ENCODE measurements at regions not wholly inside any gene's neighbourhood (a gene's known extent, or its start where the extent isn't known, plus 50 kb on each side); places are given as distances from the start of the nearest gene placed in this dataset.

DNA sequence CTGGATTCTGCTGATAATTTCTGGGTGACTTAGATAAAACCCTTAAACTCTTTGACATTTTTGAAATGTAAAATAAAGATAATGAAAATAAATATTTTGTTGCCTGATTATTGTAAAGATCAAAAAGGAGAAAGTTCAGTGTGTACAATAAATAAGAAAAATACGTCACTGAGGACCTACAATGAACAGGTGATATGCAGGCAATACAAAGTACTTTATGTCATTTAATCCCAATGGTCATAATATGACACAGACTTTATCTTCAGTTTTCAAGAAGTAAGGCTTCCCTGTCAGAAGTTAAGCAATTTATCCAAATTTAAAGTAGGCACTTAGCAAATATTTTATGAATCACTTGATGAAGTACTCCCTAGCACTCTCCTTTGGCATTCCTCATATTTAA, 532.8 kb downstream of the GBA3 start:
- no peak for TF ChIP-seq YY1 (IDR thresholded peaks at IDR 0.05)
- TF ChIP-seq FOXA1 (IDR thresholded peaks at IDR 0.05) = no peak
- TF ChIP-seq, protein P1, sequence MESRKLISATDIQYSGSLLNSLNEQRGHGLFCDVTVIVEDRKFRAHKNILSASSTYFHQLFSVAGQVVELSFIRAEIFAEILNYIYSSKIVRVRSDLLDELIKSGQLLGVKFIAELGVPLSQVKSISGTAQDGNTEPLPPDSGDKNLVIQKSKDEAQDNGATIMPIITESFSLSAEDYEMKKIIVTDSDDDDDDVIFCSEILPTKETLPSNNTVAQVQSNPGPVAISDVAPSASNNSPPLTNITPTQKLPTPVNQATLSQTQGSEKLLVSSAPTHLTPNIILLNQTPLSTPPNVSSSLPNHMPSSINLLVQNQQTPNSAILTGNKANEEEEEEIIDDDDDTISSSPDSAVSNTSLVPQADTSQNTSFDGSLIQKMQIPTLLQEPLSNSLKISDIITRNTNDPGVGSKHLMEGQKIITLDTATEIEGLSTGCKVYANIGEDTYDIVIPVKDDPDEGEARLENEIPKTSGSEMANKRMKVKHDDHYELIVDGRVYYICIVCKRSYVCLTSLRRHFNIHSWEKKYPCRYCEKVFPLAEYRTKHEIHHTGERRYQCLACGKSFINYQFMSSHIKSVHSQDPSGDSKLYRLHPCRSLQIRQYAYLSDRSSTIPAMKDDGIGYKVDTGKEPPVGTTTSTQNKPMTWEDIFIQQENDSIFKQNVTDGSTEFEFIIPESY (IDR thresholded peaks at IDR 0.05) = no peak
- no peak overlapping the region for H3K9ac ChIP-seq (ENCODE audit: low read depth in 1 of 2, low read length in 2 of 2)
- WGBS = 71% methylated on average over 1 of the region's 1 CpG
- H3K27ac ChIP-seq (ENCODE audit: low read depth in 1 of 2, low read length in 2 of 2) = no peak overlapping the region
- no peaks in the 10 kb centered on the region for H3K4me1 ChIP-seq (ENCODE audit: control insufficient read depth in 4 of 4, insufficient read depth in 4 of 4, low read length in 3 of 4)
- no peak overlapping the region for H3K4me3 ChIP-seq (ENCODE audit: low read depth in 1 of 3, low read length in 3 of 3)
- H3K9me3 ChIP-seq (ENCODE audit: control insufficient read depth in 4 of 4, low read length in 3 of 4) = no peaks in the 10 kb centered on the region
- H3K36me3 ChIP-seq (ENCODE audit: control insufficient read depth in 4 of 4, insufficient read depth in 3 of 4, low read depth in 1 of 4, low read length in 3 of 4) = no peaks in the 10 kb centered on the region
- no peak for DNase-seq (ENCODE audit: low spot score)
- no peaks in the 10 kb centered on the region for H3K27me3 ChIP-seq (ENCODE audit: control insufficient read depth in 4 of 4, insufficient read depth in 4 of 4, low read length in 3 of 4)

DNA sequence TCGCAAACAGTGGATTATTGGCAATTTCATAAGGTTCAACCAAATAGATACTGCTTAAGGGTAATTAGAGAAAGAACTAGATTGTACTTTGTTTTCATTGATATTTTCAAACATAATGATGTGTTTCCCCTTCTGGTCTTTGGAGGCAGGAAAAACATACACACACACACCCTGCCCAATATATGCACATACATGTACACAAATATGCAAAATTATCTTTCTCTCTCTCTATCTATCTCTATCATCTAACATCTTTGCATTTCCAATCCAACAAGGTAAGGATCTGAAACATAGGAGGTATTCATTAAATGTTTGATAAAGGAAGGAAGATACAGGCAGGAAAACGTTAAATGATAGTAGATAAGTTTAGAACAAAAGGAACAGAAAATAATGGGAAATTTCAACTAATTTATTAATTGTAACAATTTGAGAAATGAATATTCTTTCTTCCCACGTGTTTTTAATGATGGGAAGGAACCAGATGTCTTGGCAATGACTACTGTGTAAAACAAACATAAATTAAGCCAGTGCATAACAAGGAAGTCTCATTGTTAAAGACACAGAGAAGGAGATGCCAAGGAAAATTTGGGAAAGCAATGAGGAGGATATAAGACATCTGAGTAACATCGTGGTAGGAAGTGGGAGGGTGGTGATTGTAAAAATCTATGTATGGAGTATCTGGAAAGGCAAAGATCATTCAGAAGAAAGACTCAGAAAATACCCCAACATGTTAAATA, 532.1 kb downstream of the GBA3 start:
- H3K27ac ChIP-seq (ENCODE audit: low read depth in 1 of 2, low read length in 2 of 2) = no peak overlapping the region
- TF ChIP-seq YY1 (IDR thresholded peaks at IDR 0.05) = no peak
- TF ChIP-seq RAD21 (IDR thresholded peaks at IDR 0.05) = no peak
- no peak overlapping the region for H3K4me3 ChIP-seq (ENCODE audit: low read depth in 1 of 3, low read length in 3 of 3)
- H3K36me3 ChIP-seq (ENCODE audit: control insufficient read depth in 4 of 4, insufficient read depth in 3 of 4, low read depth in 1 of 4, low read length in 3 of 4) = no peaks in the 10 kb centered on the region
- no peak overlapping the region for H3K9ac ChIP-seq (ENCODE audit: low read depth in 1 of 2, low read length in 2 of 2)
- WGBS = 63% methylated on average over 4 of the region's 4 CpGs
- no peaks in the 10 kb centered on the region for H3K4me1 ChIP-seq (ENCODE audit: control insufficient read depth in 4 of 4, insufficient read depth in 4 of 4, low read length in 3 of 4)
- no peaks in the 10 kb centered on the region for H3K9me3 ChIP-seq (ENCODE audit: control insufficient read depth in 4 of 4, low read length in 3 of 4)
- no peak for DNase-seq (ENCODE audit: low spot score)
- H3K27me3 ChIP-seq (ENCODE audit: control insufficient read depth in 4 of 4, insufficient read depth in 4 of 4, low read length in 3 of 4) = no peaks in the 10 kb centered on the region

DNA sequence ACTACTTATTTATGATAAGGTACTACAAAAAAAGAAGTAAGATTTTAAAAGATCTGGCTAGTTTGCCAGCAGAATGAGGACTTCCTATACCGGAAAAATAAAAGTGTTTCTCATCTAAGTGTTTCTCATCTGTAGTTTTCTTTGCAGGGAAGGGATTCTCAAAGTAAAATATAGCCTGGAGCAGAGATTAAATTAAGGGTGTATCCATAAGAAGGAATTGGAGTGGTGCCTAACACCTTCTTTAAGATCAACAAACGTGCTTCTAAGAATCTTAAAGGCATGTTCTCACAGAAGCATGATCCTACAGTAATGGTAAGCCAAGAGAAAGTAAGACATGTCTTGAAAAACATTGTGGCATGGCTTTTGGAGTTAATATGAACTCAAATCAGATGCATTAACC, 528.2 kb downstream of the GBA3 start:
- H3K4me1 ChIP-seq (ENCODE audit: control insufficient read depth in 4 of 4, insufficient read depth in 4 of 4, low read length in 3 of 4) = no peaks in the 10 kb centered on the region
- TF ChIP-seq, protein P1 (IDR thresholded peaks at IDR 0.05) = no peak
- no peak overlapping the region for H3K27ac ChIP-seq (ENCODE audit: low read depth in 1 of 2, low read length in 2 of 2)
- no peak overlapping the region for H3K9ac ChIP-seq (ENCODE audit: low read depth in 1 of 2, low read length in 2 of 2)
- H3K4me3 ChIP-seq (ENCODE audit: low read depth in 1 of 3, low read length in 3 of 3) = no peak overlapping the region
- no peaks in the 10 kb centered on the region for H3K9me3 ChIP-seq (ENCODE audit: control insufficient read depth in 4 of 4, low read length in 3 of 4)
- no peaks in the 10 kb centered on the region for H3K36me3 ChIP-seq (ENCODE audit: control insufficient read depth in 4 of 4, insufficient read depth in 3 of 4, low read depth in 1 of 4, low read length in 3 of 4)
- WGBS = 85% methylated on average over 2 of the region's 2 CpGs
- no peaks in the 10 kb centered on the region for H3K27me3 ChIP-seq (ENCODE audit: control insufficient read depth in 4 of 4, insufficient read depth in 4 of 4, low read length in 3 of 4)
- no peak for DNase-seq (ENCODE audit: low spot score)

DNA sequence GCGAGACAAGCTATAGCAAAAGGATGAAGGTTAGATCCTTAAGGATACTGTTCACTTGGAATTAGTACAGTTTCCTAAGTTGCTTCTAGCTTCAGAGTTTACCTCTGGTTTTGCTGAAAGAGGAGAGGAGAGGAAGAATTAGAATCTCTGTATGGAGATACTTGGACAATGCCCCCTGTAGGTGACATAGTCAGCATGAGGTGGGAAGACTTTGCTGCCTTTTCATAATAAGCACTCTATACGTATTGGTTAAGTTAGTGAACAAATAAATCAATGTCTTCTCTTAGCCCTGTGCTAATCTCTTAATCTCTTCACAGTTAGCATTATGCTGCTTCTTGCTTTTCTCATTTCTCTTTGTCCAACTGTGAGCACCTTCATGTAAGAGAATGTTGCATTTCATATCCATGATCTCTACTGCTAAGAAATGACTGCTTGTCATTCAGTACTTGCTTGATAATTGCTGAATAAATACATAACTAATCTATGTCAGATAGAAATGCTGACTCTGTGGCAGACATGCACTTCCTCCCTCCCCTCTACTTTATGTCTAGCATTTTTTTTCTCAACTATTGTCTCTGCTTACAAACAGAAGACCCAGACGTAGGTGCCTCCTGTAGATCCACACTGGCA, 527.2 kb downstream of the GBA3 start:
- Histone ChIP-seq H3K4me3 (ENCODE audit: low read depth in 1 of 3, low read length in 3 of 3) (no peak overlapping the region), H3K27ac (ENCODE audit: low read depth in 1 of 2, low read length in 2 of 2) (no peak overlapping the region), H3K27me3 (ENCODE audit: control insufficient read depth in 4 of 4, insufficient read depth in 4 of 4, low read length in 3 of 4) (no peaks in the 10 kb centered on the region), H3K9ac (ENCODE audit: low read depth in 1 of 2, low read length in 2 of 2) (no peak overlapping the region), H3K4me1 (ENCODE audit: control insufficient read depth in 4 of 4, insufficient read depth in 4 of 4, low read length in 3 of 4) (no peaks in the 10 kb centered on the region), H3K36me3 (ENCODE audit: control insufficient read depth in 4 of 4, insufficient read depth in 3 of 4, low read depth in 1 of 4, low read length in 3 of 4) (no peaks in the 10 kb centered on the region), H3K9me3 (ENCODE audit: control insufficient read depth in 4 of 4, low read length in 3 of 4) (no peaks in the 10 kb centered on the region)
- TF ChIP-seq SP1 (IDR thresholded peaks at IDR 0.05) (no peak), JUND (IDR thresholded peaks at IDR 0.05) (no peak), HNF4G (IDR thresholded peaks at IDR 0.05) (no peak), FOXA1 (IDR thresholded peaks at IDR 0.05) (no peak), RAD21 (IDR thresholded peaks at IDR 0.05) (no peak), NR2F2 (IDR thresholded peaks at IDR 0.05) (no peak)
- TF ChIP-seq, protein P1 (IDR thresholded peaks at IDR 0.05) = no peak
- TF ChIP-seq, protein P2, sequence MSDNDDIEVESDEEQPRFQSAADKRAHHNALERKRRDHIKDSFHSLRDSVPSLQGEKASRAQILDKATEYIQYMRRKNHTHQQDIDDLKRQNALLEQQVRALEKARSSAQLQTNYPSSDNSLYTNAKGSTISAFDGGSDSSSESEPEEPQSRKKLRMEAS (IDR thresholded peaks at IDR 0.05) = no peak
- TF ChIP-seq, protein P3, sequence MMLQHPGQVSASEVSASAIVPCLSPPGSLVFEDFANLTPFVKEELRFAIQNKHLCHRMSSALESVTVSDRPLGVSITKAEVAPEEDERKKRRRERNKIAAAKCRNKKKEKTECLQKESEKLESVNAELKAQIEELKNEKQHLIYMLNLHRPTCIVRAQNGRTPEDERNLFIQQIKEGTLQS (IDR thresholded peaks at IDR 0.05) = no peak
- TF ChIP-seq, protein P4, sequence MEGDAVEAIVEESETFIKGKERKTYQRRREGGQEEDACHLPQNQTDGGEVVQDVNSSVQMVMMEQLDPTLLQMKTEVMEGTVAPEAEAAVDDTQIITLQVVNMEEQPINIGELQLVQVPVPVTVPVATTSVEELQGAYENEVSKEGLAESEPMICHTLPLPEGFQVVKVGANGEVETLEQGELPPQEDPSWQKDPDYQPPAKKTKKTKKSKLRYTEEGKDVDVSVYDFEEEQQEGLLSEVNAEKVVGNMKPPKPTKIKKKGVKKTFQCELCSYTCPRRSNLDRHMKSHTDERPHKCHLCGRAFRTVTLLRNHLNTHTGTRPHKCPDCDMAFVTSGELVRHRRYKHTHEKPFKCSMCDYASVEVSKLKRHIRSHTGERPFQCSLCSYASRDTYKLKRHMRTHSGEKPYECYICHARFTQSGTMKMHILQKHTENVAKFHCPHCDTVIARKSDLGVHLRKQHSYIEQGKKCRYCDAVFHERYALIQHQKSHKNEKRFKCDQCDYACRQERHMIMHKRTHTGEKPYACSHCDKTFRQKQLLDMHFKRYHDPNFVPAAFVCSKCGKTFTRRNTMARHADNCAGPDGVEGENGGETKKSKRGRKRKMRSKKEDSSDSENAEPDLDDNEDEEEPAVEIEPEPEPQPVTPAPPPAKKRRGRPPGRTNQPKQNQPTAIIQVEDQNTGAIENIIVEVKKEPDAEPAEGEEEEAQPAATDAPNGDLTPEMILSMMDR (IDR thresholded peaks at IDR 0.05; ENCODE audit: low read depth, low read length, missing input control) = no peak
- DNase-seq (ENCODE audit: low spot score) = no peak
- WGBS = 72% methylated on average over 3 of the region's 3 CpGs
